GM18517 (cell line): ENCODE measurements at regions not wholly inside any gene's neighbourhood (a gene's known extent, or its start where the extent isn't known, plus 50 kb on each side); places are given as distances from the start of the nearest gene placed in this dataset.
"Not testable (repeated sequence)": the region's sequence is repeated elsewhere in the genome, so short reads cannot be mapped to it uniquely, and the experiment has no call there.

ENCODE experiments used
- ATAC-seq: cut with Tn5 transposase; IDR thresholded peaks from one replicate; pipeline ENCODE4 v1.9.1; 2021; ENCODE audit warnings: mild to moderate bottlenecking, moderate library complexity; ENCODE audit not compliant: unreplicated experiment

DNA sequence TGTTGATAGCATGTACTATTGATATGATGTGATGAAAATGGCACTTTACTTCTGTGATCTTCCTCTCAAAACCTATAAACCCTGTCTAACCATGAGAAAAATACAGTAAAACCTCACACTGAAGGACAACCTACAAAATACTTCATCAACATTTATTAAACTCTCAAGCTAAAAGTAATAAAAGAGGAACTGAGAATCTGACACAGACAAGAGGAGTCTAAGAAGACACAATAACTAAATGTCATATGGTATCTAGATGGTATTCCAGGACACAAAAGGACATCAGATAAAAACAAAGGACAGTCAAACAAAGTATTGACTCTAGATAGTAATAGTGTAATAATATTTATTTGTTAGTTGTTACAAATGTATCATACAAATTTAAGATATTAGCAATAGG is 655.3 kb downstream of the SH3BGRL start:
- no peak for ATAC-seq

DNA sequence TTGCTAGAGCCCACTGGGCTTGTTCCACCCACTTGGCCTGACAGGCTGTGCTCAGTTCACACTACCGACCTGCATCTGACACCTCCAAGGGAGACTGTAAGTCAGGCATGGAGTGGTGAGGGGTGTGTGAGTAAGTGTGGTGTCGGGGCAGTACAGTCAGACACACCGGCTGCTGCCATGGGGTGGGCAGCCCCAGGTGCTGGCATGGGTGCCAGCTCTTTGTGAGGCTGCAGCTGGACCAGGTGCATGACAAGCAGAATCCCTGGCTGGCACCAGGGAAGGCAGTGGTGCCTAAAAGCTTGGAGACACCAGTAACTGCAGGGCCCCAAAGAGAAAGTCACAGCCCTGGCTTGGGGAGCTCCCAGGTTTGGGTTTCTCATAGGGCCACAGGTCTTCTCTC is 665.0 kb downstream of the SH3BGRL start:
- no peak for ATAC-seq

DNA sequence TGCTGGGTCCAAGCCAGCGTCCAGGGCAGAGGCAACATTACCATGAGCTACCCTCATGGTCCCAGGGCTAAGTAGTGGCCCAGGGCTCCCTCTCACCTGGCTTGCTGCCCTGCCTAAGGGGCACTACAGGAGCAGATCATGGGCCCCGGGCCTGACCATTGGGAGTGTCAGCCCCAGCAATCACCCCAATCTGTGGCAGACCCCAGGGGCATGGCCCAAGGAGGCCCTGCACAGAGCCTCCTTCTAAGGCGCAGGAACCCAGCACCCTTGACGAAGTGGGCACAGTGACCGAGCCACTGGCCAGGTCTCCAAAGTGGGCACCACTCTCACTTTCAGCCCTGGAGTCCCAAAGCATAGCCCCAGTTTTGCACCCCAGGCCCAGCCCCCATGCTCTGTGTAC is 667.1 kb downstream of the SH3BGRL start:
- ATAC-seq = no peak

DNA sequence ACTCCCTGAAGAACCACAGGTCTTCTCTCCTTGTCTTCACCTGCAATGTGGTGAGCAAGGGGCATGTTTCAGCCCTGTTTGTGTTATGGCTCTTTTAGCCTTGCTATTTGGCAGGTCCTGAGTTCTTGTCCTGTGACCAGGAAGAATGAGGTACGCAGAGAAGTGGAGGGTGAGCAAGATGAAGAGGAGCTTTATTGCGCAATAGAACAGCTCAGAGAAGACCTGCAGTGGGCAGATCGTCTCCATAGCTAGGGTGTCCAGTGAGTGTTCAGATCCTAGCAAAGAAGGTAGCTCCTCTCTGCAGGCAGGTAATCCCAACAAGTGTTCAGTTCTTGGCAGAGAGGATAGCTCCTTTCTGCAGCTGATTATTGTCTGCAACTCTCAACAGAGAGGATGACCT is 672.9 kb downstream of the SH3BGRL start:
- ATAC-seq = no peak

DNA sequence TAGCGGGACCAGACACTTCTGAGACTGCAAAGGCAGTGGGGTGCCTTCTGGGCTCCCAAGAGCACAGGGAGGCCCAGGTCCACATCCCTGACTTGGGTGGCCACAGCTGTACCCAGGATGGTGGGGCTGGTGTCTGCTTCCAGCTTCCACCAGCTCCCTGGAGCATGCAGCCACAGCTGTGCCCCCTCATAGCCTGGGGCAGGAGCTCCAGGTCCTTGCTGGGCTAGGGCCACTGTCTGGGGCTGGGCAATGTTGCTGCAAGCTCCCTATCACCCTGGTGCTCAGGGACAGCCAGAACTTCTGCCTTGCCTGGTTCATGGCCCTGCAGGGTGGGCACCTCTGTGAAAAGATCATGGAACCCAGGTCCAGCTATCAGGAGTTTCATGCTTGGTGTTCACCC is 673.9 kb downstream of the SH3BGRL start:
- ATAC-seq = no peak

DNA sequence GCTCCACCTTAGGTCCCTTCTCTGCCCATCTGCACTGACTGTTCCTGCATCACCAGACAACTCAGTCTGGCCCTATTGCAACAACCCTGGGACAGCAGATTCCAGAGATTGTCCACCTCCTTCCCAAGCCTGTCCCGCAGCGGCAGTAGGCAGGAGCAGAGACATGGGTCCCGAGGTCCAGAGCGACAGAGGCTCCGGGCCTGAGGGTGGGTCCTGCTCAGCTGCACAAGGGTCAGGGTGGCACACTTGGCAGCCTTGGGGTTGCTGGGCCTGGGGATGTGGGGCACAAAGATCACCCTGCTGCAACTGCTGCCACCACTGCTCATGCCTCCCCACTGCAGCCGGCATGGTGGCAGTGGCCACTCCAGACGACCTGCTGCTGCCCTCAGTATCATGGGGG is 674.5 kb downstream of the SH3BGRL start:
- no peak for ATAC-seq

DNA sequence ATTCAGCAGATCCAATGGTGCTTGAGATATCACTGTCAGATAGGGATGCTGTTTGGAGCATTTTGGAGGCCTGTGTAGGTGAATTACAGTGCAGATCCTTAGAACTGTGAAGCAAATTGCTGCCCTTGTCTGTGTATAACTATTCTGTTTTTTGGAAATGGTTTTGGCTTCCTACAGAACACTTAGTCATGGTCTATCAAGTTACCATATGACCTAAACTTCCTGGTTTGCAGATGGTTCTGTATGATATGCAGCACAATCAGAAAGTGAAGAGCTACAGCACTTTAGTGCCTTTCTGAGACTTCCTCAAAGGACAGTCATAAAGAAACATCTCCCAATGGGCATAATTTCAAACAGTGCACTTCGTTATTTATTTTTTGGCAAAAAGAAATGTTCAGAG is 688.6 kb downstream of the SH3BGRL start:
- ATAC-seq = no peak

DNA sequence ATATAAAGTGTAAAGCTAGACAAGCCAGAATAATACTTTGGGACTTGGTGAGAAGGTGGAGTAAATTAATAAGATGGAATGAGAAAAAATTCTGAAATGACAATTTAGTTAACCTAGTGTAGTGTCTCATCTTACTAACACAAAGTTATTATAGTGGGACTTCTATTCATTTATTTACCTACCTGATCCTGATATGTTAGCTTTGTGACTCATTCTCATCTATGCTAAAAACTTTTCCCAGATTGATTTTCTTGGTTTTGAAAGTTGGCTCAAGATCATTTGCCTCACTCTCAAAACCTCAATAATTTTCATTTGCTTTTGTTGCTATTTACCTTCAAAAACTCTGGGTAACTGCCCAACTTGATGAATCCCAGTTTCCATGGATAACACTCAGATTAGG is 698.6 kb downstream of the SH3BGRL start:
- no peak for ATAC-seq

DNA sequence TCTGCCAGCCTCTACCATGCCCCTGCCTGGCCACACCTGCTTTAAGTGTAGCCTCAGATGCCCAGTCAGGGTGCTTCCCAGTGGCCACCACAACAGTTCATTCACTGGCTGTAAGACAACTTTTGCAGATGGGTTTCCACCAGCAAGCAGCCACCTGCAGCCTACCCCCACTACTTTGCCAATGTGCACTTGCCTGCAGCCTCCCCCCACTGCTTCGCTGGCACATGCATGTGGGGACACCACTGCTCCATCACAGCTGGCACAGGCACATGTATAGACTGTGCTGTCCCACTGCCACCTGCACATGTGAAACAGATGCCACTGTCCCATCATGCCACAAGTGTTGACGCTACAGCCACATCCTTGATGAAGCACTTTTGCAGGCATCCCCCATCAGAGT is 723.9 kb downstream of the SH3BGRL start:
- no peak for ATAC-seq

DNA sequence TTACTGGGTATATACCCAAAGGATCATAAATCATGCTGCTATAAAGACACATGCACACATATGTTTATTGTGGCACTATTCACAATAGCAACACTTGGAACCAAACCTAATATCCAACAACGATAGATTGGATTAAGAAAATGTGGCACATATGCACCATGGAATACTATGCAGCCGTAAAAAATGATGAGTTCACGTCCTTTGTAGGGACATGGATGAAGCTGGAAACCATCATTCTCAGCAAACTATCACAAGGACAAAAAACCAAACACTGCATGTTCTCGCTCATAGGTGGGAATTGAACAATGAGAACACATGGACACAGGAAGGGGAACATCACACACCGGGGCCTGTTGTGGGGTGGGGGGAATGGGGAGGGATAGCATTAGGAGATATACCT is 744.0 kb downstream of the SH3BGRL start:
- ATAC-seq = not testable (repeated sequence)

DNA sequence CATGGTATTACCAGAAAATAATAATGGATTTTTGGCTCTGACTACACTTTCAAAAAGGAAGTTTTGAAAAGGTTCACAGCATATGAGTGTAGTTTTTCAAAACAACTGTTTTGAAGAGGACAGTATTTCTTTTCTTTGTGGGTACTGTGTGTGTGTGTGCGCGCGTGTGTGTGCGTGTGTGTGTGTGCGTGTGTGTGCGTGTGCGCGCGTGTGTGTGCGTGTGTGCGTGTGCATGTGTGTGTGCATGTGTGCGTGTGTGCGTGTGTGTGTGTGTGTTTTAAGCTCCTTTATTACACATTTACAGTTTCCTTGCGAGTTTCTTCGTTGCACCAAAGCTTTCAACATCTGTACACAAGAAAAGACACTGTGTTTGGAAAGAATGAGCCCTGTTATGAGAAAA is 755.4 kb downstream of the SH3BGRL start:
- no peak for ATAC-seq

DNA sequence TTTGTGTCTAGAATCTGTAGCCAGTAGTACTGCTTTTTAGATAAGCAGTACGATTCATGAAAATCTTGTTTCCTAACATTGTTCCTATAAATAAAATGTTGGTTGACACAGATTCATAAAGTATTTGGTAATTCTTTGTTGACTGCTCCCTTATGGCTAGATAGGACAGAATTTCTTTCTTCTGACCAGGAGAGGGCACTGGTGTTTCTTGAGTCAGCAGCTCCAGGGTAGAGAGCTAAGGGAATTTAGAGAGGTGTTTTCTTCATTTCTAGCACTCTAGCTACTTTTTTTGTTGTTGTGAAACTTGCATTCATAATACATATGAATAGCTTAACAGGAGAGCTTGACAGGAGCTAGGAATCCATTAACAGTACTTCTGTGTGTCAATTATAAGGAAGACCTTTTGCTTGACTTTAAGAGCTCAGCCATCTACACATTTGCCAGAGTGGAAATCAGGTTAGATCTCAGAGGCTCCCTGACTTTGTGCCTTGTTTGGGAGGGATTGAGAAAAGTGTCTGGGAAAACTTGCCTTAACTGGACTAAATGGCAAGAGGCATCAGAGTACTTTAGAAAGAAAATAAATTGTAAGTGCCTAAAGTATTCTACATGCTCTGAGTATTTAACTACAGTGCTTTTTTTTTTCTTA is 756.1 kb downstream of the SH3BGRL start:
- ATAC-seq = no peak

DNA sequence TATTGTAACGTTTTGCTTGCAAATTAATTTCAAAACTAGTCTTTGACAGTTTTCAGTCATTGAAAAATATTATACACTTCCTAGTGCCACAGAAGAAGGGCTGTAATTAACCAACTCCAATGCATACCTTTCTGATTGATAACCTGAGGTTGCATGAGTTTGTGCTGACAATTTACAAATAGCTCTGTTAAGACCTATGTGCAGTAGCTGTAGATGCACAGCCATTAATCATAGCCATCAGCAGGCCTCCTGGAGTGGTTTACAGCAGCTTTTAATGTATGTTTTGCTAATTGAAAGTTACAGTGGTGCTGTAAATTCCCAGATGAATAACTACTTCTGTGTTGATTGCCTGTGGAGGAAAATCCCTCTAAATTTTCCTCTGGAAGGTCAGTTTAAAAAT is 758.1 kb downstream of the SH3BGRL start:
- no peak for ATAC-seq

DNA sequence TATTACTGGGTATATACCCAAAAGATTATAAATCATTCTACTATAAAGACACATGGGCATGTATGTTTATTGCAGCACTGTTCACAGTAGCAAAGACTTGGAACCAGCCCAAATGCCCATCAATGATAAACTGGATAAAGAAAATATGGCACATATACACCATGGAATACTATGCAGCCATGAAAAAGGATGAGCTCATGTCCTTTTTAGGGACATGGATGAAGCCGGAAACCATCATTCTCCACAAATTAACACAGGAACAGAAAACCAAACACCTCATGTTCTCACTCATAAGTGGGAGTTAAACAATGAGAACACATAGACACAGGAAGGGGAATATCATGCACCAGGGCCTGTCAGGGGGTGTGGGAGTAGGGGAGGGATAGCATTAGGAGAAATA is 772.5 kb downstream of the SH3BGRL start:
- not testable (repeated sequence) for ATAC-seq

DNA sequence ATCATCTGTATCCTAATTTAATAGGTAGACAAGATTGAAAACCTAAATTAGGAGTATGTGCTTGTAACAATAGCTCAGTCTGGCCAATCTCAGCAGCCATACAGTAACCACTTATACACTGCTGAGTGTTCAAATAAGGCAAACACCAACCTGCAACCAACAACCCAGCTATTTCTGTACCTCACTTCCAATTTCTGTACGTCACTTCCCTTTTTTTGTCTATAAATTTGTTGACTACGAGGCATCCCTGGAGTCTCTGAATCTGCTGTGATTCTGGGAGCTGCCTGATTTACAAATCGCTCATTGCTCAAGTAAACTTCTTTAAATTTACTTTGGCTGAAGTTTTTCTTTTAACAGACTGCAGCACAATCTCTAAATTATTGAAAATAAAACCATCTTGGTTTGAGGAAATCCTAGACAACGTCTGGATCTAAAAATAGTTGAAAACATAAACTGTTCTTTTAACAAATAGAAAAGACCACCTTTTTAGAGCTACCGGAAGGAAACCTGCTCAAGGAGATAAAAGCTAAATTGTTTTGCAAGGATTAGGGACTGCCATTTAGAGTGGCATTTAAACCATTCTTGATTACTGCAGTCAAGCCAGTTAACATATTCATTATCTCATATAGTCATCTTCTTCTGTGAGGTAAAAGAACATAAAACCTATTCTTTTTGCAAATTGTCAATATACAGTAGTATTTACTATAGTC is 778.1 kb downstream of the SH3BGRL start:
- no peak for ATAC-seq

DNA sequence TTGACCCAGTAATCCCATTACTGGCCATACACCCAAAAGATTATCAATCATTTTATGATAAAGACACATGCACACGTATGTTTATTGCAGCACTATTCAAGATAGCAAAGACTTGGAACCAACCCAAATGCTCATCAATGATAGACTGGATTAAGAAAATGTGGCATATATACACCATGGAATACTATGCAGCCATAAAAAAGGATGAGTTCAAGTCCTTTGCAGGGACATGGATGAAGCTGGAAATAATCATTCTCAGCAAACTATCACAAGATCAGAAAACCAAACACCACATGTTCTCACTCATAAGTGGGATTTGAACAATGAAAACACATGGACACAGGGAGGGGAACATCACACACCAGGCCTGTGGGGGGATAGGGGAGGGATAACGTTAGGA is 785.3 kb downstream of the SH3BGRL start:
- ATAC-seq = not testable (repeated sequence)

DNA sequence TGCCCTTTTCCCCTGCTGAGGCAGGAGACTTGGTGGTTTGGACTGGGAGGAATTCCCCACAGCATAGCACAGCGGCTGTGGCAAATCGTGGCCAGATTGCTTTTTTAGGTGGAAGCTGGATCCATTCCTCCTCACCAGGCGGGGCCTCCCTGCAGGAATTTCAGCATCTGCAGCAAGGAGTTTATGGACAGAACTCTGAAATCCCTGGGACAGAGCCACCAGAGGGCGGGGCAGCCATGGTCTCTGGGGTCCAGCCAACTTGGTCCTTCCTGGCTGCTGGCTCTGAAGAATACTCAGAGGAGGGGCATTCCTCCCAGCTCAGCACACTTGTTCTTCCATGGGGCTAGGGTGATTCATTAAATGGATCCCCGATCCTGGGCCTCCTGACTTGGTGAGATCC is 794.3 kb downstream of the SH3BGRL start:
- no peak for ATAC-seq

DNA sequence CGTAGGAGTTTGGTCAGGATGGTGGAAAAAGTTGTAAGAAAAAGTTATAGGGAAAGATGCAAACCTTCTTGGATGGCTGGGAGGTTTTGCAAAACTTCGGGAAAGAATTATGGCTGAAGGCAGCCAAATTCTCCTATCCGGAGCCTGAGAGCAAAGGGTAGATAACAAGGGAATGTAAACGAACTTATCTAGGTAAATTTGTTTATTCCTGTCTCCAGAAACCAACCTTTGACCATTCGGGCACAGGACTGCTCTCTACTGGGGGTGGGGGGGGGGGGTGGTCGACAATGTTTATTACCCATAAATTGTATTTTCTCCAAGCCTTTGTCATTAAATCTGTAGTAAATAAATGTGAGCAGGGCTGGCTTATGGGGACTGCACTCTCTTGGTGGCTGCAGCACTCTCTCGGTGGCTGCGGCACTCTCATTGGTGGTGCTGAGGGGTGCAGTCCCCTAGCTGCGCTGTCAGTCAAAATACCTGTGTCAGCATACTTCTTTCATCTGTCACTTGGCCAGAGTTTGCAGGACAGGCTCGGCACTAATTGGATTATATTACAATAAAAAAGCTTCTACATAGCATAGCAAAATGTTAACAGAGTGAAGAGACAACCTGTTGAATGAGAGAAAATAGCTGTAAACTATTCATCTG is 827.8 kb downstream of the SH3BGRL start:
- no peak for ATAC-seq

DNA sequence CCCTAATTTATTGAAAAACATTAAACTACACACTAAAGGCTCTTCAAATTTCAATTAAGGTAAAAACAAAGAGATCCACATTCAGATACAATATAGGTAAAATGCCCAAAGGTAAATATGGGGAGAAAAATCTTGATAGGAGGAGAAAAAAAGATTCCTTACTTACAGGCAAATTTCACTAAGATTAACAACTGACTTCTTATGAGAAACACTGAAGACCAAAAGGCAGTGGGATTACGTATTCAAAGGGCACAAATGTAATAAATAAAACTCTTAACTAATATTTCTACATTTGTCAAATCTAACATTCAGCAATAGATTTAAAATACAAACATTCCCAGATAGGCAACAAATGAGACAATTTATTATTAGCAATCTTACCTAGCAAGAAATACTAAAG is 829.3 kb downstream of the SH3BGRL start:
- no peak for ATAC-seq

DNA sequence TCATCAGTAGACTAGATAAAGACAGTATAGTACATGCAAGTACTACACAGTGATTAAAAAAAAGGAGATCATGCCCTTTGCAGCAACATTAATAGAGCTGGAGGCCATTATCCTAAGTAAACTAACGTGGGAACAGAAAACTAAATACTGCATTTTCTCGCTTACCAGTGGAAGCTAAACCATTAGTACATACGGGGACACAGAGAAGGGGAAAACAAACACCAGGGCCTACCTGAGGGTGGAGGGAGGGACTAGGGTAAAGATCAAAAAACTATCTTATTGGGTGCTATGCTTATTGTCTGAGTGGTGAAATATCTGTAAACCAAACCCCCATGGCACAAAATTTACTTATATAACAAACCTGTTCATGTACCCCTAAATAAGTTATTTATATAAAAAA is 836.9 kb downstream of the SH3BGRL start:
- ATAC-seq = no peak

DNA sequence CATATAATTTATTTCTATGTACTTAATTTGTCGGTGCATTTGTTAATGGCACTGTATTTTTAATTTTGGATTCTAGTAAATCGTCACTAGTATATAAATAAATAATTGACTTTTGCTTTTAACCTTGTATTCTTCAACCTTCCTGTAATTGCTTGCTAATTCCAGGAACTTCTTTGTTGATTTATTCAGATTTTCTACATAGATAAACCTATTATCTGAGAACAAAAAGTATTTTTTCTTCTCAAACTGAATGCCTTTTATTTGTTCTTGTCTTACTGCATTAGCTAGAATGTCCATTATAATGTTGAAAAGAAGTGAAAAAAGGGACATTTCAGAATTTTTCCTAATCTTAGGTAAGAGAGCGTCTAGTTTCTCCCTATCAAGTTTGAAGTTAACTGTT is 839.1 kb downstream of the SH3BGRL start:
- ATAC-seq = no peak

DNA sequence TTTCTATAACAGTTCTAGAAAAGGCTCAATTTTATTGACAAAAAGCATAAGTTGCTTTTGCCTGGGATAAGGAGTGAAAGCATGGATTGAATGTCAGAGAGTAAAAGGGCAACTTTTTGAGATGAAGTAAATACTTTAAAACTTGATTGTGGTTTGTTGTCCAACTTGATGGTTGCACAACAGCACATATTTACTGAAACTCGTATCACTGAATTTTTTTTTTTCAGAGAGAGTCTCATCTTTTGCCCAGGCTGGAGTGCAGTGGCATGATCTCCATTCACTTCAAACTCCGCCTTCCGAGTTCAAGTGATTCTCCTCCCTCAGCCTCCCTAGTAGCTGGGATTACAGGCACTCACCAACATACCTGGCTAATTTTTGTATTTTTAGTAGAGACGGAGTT is 856.8 kb downstream of the SH3BGRL start:
- ATAC-seq = no peak
